NCI-H2029 treated with DMSO at 0.1 percent for 48 hours (cell line): ENCODE measurements at regions not wholly inside any gene's neighbourhood (a gene's known extent, or its start where the extent isn't known, plus 50 kb on each side); places are given as distances from the start of the nearest gene placed in this dataset.
"Not testable (repeated sequence)": the region's sequence is repeated elsewhere in the genome, so short reads cannot be mapped to it uniquely, and the experiment has no call there.

ENCODE experiments used
- DNase-seq: peaks from one replicate; lab custom pipeline; 2025; lab: John Stamatoyannopoulos, UW

GRCh38 chr12:83709899-83710298, 1023.2 kb downstream of the TMTC2 start:
- no peak for DNase-seq

- no peak for DNase-seq
Observed at GRCh38 chr12:83700838-83701237, 1014.1 kb downstream of the TMTC2 start.

DNA sequence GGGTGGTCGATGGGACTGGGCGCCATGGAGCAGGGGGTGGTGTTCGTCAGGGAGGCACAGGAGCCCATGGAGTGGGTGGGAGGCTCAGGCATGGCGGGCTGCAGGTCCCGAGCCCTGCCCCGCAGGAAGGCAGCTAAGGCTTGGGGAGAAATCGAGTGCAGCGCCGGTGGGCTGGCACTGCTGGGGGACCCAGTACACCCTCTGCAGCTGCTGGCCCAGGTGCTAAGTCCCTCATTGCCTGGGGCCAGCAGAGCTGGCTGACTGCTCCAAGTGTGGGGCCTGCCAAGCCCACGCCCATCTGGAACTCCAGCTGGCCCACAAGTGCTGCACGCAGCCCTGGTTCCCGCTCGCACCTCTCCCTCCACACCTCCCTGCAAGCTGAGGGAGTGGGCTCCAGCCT, 1009.6 kb downstream of the TMTC2 start:
- DNase-seq, result not testable (repeated sequence)

DNA sequence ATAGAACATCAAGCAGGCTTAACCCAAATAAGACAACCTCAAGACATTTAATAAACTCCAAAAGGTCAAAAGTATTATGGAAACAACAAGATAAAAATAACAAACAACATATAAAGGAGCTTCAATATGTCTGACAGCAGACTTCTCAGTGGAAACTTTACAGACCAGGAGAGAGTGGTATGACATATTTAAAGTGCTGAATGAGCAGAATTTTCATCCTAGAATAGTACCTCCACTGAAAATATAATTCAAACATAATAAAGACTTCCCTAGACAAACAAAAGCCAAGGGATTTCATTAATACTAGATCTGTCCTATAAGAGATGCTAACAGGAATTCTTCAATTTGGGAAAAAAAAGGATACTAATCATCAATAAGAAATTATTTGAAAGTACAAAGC, 1005.0 kb downstream of the TMTC2 start:
- no peak for DNase-seq

- DNase-seq, result no peak
Observed at GRCh38 chr12:83690465-83690864, 1003.8 kb downstream of the TMTC2 start.

DNA sequence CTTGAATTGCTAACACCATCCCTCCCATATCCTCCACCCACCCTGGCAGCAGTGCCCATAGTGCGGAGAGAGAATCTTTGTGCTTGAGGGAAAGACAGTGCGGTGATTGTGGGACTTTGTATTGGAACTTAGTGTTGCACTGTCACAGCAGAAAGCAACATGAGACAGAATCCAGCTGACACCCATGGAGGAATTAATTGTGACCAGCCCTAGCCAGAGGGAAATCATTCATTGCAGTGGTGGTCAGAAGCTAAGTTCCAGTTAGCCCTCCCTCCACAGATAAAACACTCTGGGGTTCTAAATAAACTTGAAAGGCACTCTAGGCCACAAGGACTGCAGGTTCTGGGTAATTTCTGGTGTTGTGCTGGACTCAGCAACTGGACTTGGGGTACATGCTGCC, 1002.6 kb downstream of the TMTC2 start:
- DNase-seq, result no peak

DNA sequence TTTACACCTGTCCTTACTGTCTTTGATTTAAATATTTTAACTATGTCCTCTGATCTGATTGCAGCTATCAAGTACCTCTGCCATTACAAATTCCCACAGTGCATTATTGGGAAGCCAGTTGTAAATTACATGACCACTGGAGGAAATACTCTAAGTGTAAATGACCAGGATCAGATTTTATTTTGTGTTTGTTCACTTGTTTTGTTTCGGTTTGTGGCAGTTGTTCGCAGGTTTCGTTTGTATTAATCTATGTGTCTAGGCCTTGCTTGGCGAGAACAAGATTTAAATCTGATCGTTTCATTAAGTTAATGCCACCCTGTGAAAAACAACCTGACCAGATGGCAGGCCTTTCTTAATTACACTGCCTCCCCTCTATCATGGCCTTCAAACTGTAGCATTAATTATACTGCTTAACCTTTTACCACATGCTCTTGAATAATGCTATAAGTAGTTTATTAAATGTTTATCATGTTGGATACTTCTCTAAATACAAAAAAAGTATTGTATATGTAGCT, 990.1 kb downstream of the TMTC2 start:
- no peak for DNase-seq

DNA sequence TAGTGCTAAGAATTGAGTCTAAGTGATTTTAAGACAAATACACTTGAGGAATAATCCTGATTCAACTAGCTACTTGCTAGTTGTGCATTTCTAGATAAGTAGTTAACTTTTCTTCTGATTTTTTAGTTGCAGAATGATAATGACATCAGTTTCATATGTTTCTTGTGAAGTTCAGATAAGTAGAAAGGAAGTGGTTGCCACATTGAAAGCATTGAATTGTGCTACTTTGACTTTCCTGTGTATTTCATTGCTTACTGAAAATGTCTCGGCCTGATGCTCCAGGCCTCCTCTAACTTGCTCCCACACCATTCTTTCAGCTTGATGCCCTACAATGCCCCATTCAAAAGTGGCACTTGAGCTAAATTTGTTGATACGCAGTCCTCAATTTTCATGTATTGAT, 980.0 kb downstream of the TMTC2 start:
- DNase-seq, result no peak

- no peak for DNase-seq
Observed at GRCh38 chr12:83665634-83666218, 979.0 kb downstream of the TMTC2 start.

GRCh38 chr12:83664650-83665049, 977.9 kb downstream of the TMTC2 start:
- no peak for DNase-seq

GRCh38 chr12:83660727-83661358, 974.1 kb downstream of the TMTC2 start:
- DNase-seq, result no peak

DNA sequence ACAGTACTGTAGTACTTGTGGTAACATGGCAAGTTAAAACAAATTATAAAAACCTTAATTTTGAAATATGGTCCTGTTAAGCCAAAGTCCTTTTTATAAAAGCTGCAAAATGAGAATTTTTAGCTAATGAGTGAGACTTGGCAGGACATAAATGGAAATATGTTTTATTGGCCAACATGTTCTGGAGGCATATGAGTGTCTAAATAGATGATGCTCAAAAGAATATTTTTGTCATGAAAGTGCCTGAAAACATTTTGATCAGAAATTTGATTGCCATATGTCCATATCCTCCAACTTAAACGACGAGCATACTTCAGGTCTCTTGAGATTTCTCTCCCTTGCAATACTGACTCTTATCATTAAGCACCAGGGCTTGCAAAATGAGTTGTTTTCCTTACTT, 972.6 kb downstream of the TMTC2 start:
- no peak for DNase-seq

GRCh38 chr12:83656004-83656403, 969.3 kb downstream of the TMTC2 start:
- no peak for DNase-seq

DNA sequence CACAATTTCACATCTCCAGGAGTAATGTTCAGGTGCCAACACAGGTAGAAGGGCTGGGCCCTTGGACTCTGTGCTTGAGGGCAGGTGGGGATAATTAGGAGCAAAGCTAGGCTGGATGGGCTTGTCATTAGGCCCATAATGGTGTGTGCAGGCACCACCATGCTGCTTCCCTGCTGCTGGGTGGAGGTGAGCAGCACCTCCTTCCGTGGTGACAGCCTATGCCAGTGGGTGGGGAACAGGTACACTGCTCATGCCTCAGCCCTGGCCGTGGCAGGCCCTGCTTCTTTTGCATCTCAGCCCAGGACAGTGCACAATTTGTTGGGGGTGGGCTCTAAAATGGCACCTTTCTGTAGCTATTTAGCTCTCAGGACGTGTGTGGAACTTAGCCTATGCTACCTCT, 955.5 kb downstream of the TMTC2 start:
- DNase-seq, result no peak

GRCh38 chr12:83641789-83642188, 955.1 kb downstream of the TMTC2 start:
- DNase-seq, result no peak

DNA sequence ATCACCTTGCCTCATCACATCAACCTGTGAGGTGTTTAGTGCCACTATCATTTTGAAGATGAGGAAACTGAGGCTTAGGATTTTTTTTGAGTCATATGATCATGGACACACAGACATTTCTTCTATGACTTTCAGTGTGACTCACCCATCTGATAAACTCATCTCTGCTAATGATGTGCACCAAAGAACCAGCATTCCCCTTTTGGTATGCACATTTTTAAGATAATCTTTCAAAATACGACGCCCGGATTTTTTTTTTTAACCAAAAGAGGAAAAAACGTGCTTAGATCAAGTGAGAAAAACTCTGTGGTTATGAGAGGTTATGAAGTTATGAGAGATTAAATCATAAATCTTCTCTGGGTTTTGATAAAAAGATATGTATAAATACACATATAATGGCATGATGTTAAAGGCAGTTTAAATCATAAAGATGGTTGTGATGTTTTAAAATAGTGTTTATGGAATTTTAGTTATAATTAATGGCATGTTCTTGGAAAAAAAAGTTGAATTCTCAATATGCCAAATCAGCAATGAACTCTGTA, 948.1 kb downstream of the TMTC2 start:
- no peak for DNase-seq

DNA sequence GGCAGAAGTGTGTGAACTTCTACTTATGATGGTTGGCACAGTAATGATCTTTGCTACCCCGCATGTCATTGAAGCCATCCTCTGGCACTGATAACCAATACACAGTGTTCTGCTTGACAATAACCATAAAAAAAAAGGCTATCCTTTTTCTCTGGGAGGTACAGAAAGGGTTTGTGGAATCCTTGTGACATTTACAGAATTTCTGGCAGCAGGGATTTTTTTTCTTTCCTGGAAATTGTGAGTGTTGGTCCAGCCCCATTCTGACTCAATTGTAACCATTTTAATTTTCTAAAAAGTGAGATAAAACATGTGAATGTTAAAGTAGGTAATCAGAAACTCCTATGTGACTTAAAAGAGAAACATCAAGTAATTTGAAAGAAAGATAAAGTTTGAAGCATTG, 943.8 kb downstream of the TMTC2 start:
- no peak for DNase-seq

DNA sequence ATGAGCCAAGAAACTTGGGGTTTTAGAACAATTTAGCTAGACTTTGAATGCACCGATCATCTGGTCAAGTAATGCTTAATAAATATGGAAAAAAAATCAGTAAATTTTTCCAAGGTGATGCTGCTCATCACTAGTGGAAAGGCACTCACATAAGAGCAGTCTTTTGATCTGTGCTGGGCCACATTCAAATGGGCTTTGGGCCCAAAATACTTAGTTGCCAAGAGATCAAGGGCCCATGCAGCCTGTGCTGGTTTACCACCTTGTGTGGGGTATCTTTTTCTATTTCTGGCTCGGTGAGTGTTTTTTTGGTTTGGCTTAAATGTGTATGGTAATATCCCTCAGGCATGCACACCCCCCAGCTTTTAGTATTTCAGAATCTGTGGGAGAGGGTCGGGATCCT, 943.2 kb downstream of the TMTC2 start:
- DNase-seq, result no peak

DNA sequence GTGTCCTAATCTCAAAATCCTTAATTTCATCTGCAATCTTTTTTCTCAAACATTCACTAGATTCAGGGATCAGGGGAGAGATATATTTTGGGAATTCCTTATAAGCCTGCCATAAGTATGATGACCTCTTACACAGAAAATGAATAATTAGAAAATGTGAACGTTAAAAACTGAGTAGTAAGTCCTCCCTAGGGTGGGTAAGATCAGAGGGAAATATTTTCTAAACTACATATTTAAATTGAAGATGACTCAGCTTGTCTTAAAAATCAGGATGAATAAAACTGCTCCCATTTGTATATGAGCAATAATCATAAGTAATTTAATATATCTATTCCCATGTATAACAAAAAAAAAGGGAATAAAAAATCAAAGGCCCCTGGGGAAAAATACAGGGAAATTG, 935.5 kb downstream of the TMTC2 start:
- no peak for DNase-seq

DNA sequence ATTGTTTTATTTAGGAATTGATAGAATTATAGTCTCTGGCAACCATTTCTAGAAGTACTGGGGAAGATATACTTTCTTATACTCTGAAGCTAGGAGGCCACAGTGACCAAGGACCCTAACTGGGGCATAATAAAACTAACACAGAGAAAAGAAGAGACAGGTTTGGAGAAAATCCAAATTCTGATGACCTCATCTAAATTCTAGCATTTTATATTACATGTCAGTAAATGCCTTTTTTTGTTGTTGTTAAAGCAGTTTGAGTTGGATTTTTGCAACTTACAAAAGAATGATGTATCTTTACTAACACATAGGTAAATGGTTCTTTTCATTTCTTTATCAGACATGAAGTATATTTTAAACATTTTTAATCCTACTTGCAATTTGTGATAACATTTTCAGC, 933.3 kb downstream of the TMTC2 start:
- DNase-seq, result no peak

GRCh38 chr12:83615152-83615551, 928.4 kb downstream of the TMTC2 start:
- DNase-seq, result no peak

DNA sequence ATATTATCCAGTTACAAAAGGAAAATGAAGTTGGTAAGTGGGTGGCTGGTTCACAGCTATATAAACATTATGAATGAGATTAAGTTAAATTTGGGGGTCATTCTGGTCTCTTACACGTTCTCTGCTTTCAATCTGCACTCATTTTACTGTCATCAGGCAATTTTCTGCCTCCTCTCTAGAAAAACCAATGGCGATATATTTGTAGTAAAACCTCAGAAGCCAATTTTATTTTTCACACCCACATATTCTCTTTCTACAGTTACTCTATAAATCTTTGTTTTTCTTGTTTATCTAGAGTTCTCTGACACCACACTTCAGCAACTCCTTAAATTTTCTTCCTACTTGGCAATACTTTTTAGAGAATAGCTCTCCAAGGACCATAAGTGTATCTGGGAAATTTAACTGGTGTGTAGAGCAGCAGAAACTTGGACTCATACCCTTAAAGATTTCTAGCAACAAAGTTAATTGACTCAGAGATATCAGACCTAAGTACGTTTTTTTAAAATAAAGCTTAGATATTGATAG, 926.9 kb downstream of the TMTC2 start:
- no peak for DNase-seq

DNA sequence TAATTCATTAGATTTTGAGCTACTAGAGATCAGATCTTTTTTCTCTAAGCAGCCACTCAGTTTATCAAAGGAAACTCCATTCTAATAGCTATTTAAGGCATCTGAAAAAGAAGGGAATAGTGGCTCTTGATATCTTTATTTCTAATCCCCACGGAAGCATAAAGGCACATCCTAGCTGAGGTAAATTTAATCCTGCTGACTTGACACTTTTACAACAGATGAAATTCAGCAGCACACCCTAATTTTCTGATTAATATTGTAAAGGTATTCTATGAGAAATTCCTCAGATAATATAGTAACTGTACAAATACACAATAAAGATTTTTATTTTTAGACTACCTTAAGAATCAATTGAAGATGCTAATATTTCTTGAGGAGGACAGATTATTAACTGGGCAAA, 916.4 kb downstream of the TMTC2 start:
- DNase-seq, result no peak

- DNase-seq, result no peak
Observed at GRCh38 chr12:83575326-83575725, 888.6 kb downstream of the TMTC2 start.
